NCI-H526 treated with DMSO at 0.1 percent for 48 hours (cell line): ENCODE measurements at regions not wholly inside any gene's neighbourhood (a gene's known extent, or its start where the extent isn't known, plus 50 kb on each side); places are given as distances from the start of the nearest gene placed in this dataset.
A peak's percentile ranks its signal among the peaks of the same experiment; 100 is the strongest.
"Not testable (repeated sequence)": the region's sequence is repeated elsewhere in the genome, so short reads cannot be mapped to it uniquely, and the experiment has no call there.

Experiments
- DNase-seq: peaks from one replicate; lab custom pipeline; 2025; lab: John Stamatoyannopoulos, UW

- DNase-seq, result no peak
These were observed 61.7 kb downstream of the KPNA2 start for GRCh38 chr17:68097161-68097805.

DNA sequence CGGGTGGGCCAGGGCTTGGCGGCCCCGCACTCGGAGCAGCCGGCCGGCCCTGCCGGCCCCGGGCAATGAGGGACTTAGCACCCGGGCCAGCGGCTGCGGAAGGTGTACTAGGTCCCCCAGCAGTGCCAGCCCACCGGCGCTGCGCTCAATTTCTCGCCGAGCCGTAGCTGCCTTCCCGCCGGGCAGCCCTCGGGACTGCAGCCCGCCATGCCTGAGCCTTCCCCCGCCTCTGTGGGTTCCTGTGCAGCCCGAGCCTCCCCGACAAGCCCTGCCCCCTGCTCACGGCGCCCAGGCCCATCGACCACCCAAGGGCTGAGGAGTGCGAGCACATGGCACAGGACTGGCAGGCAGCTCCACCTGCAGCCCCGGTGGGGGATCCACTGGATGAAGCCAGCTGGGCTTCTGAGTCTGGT, 63.8 kb downstream of the KPNA2 start:
- DNase-seq, result not testable (repeated sequence)

DNA sequence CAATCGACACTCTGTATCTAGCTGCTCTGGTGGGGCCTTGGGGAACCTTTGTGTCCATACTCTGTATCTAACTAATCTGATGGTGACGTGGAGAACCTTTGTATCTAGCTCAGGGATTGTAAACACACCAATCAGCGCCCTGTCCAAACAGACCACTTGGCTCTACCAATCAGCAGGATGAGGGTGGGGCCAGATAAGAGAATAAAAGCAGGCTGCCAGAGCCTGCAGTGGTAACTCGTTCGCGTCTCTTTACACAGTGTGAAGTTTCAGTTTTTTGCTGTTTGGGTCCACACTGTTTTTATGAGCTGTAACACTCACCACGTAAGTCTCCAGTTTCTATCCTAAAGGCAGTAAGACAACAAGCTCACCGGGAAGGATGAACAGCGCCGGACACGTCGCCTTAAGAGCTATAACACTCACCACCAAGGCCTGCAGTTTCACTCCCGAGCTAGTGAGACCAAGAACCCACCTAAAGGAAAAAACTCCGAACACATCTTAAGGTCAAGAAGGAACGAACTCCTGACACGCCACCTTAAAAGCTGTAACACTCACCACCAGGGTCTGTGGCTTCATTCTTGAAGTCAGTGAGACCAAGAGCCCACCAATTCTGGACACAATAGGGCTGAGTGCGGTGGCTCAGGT, 64.6 kb downstream of the KPNA2 start:
- DNase-seq, result no peak

GRCh38 chr17:68101075-68101986, 65.8 kb downstream of the KPNA2 start:
- DNase-seq, result peak; percentile 87

GRCh38 chr17:68101987-68102314, 66.4 kb downstream of the KPNA2 start:
- no peak for DNase-seq

GRCh38 chr17:68102318-68102758, 66.8 kb downstream of the KPNA2 start:
- DNase-seq, result peak; percentile 25

- DNase-seq, result no peak
These were observed 67.6 kb downstream of the KPNA2 start for GRCh38 chr17:68103148-68103547.

DNA sequence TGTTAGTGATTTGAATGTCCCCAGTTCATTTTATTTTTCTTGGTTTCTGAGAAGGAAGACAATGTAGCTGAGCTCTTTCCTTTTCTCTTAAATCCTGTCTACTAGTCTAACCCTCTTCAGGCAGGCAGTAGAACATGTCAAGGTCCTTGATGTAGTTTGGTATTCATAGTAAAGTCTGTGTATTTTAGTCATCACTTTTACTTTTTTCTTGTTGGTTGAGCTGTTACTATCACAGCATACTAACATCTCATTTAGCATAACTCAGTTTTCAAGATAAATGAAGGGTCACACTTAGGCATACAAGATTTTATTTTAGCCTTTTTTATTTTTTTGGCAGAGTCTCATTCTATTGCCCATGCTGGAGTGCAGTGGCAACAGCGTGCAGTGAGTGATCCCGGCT, 70.5 kb downstream of the KPNA2 start:
- no peak for DNase-seq

- DNase-seq, result no peak
These were observed 71.8 kb downstream of the KPNA2 start for GRCh38 chr17:68107373-68107772.

- no peak for DNase-seq
These were observed 72.9 kb downstream of the KPNA2 start for GRCh38 chr17:68108313-68109000.

DNA sequence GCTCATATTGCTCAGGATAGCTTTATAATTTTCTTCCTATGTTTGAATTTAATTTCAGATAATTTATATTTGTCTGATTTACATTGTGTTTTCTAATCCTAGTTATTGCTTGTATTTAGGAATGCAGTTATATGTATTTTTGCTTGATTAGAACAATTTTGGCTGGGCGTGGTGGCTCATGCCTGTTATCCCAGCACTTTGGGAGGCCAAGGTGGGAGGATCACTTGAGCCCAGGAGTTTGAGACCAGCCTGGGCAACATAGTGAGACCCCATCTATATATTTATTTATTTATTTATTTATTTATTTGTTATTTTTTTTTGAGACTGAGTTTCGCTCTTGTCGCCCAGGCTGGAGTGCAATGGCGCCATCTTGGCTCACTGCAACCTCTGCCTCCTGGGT, 73.9 kb downstream of the KPNA2 start:
- not testable (repeated sequence) for DNase-seq

DNA sequence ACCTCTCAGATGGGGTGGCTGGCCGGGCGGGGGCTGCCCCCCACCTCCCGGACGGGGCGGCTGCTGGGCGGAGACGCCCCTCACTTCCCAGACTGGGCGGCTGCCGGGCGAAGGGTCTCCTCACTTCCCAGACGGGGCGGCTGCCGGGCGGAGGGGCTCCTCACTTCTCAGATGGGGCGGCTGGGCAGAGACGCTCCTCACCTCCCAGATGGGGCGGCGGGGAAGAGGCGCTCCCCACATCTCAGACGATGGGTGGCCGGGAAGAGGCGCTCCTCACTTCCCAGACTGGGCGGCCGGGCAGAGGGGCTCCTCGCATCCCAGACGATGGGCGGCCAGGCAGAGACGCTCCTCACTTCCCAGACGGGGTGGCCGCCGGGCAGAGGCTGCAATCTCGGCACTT, 80.7 kb downstream of the KPNA2 start:
- DNase-seq, result not testable (repeated sequence)

GRCh38 chr17:68122587-68122986, 87.1 kb downstream of the KPNA2 start:
- DNase-seq, result no peak

DNA sequence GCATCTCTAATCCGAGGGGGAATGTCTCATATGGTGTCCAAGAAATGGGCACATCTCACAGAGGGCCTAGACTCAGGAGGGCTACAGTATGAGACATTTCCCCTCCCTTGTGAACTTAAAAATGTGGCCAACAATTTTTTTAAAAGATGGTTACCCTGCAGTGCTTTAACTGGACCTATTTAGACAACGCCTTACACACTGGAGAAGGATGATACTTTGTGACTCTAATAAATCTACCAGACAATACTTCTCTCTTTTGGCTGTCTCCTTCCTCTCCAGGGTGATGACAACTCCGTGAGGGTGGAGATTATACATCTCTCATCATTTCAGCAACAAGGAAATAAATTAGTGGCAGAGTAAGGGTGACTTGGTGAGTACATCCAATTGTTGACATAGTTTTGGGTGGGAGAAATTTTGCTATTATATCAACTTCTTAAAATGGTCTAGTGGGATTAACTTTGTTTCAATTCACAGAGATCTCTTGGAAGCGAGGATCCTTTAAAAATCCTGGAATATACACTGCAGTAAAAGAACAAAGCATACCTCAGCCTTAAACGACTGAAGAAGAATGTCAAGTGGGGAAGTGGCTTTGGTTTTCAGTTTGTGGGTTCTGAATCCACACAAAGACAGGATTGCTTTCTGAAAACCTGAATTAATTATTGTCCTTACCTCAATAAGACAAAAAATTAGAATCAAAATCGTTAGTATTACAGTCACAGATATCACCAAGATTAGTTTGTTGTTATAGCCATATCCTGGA, 89.8 kb downstream of the KPNA2 start:
- DNase-seq, result no peak

GRCh38 chr17:68127914-68128313, 92.4 kb downstream of the KPNA2 start:
- DNase-seq, result no peak

- no peak for DNase-seq
These were observed 95.9 kb downstream of the KPNA2 start for GRCh38 chr17:68131456-68131855.

DNA sequence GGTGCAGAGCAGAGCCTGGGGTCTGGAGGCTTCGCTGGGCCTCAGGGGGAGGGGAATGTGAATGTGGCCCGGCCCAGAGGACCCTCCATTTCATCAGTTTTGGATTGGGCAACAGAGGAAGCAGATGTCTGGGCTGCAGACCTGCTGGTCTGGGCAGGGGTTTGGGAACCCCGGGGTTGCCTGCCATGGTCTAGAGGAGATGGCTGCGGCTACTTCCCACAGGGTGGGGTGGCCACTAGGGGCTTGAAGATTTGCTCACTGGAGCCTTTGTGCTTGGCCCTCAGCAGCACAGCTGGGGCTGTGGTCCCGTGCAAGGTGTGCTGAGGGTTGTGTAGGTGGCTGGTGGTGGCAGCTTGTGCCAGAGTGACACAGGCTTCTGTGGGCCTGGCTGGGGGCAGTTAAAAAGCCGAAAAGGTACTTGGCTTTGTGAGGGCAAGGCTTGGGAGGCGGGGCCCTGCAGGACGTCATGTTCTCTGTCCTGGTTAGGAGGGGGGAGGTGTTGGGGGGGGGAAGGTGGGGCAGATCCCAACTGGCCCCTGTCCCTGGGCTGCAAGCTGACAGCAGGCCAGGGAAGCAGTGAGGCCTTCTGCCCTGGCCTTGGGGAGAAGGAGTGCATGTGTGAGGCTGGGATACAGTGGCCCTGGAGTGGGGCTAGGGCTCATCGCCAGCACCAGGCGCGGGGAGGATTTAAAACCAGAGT, 98.0 kb downstream of the KPNA2 start:
- no peak for DNase-seq

GRCh38 chr17:68134046-68134637, 98.6 kb downstream of the KPNA2 start:
- DNase-seq, result no peak

DNA sequence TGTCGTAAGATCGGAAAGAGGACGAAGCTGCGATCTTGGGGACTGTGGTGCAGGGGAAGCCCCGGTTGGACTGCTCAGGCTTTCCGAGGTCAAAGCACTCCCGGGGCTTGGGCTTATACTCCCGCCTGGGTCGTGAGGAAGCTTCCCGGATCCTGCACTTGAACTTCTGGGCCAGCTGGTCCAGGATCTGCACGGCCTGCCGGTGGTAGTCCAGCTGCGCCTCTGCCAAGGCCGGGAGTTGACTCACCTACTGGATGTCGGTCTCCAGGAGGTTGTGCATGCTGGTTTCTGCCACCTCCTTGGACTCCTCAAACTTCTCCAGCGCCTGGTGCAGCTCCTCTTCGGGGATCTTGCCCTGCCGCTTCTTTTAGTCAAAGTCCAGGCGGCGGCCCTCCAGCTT, 99.2 kb downstream of the KPNA2 start:
- no peak for DNase-seq

DNA sequence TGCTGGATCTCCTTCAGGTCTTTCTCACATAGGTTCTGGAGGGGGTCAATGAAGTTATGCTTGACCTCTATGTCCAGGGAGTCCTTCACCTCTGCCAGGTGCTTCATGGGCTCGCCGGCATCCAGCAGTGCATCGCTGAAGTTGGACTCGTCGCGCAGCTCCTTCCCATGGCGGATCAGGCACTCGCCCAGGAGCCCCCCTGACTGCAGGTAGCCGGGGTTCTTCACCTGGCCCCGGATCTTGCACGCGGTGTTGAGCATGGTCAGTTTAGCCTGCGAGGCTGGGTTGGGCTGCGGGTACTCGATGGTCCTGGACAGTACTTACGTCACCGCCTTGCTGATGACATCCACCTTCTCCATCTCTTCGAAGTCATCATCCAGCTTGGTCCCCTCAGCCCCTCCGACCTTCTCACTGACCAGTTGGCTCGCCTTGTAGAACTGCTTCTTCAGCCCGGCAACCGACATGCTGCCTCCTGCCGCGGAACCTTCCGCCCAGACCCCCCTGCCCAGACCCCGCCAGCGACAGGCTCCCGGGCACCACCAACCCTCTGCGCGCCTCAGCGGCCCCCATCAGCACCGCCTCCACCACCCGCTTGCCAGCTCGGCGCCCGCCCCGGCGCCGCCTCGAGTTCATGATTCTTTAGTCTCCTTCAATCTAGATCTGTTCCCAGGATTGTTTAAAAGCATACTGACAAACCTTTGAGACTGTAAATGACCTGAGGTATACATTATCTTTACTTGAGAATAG, 99.8 kb downstream of the KPNA2 start:
- no peak for DNase-seq
